Right lobe of liver (tissue), 4 donors: ENCODE measurements at regions not wholly inside any gene's neighbourhood (a gene's known extent, or its start where the extent isn't known, plus 50 kb on each side); places are given as distances from the start of the nearest gene placed in this dataset.

Experiments
- POLR2A ChIP-seq: fragments of 450-650 bp; IDR thresholded peaks from one replicate; pipeline ENCODE4 v1.6.1; 2017; ENCODE audit warnings: antibody characterized with exemption, mild to moderate bottlenecking
- TF ChIP-seq, protein P1 (sequence below), 4 donors: fragments of 200-600 bp in 3 of 4; fragments of 450-650 bp in 1 of 4; IDR thresholded peaks; one replicate each; pipeline versions ENCODE4 v1.5.1 to v1.8.0; 2016 to 2022; ENCODE audit warnings: antibody characterized with exemption in 4 of 4, mild to moderate bottlenecking in 2 of 4
- donor health status: DM: no; HTN: no; CAD: no.
- donor health status: DM: no; HTN: no; CAD: no.
- donor health status: DM: no; HTN: yes; CAD: no.

DNA sequence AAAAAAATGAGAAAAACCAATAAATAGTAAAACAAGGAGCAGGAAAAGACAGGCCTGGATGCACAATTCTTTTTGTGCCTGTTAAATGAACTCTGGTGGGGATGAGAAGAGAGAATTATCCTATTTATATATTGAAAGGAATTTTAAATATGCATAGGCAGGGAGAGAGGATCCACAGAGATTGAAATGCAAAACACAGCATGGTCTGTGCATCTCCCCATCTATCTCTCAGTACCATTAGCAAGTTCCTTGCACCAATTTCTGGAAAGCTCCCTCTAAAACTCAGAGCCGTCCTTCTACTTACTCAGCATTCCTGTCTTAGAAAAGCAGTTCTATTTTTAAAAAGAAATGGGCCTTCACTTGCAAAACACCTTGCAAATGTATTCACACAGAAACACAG lies 502.3 kb upstream of the KLHL29 start:
- TF ChIP-seq, protein P1, sequence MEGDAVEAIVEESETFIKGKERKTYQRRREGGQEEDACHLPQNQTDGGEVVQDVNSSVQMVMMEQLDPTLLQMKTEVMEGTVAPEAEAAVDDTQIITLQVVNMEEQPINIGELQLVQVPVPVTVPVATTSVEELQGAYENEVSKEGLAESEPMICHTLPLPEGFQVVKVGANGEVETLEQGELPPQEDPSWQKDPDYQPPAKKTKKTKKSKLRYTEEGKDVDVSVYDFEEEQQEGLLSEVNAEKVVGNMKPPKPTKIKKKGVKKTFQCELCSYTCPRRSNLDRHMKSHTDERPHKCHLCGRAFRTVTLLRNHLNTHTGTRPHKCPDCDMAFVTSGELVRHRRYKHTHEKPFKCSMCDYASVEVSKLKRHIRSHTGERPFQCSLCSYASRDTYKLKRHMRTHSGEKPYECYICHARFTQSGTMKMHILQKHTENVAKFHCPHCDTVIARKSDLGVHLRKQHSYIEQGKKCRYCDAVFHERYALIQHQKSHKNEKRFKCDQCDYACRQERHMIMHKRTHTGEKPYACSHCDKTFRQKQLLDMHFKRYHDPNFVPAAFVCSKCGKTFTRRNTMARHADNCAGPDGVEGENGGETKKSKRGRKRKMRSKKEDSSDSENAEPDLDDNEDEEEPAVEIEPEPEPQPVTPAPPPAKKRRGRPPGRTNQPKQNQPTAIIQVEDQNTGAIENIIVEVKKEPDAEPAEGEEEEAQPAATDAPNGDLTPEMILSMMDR (IDR thresholded peaks at IDR 0.05) = no peak
- TF ChIP-seq POLR2A = no peak
